PFSK-1 (cell line): ENCODE measurements at regions not wholly inside any gene's neighbourhood (a gene's known extent, or its start where the extent isn't known, plus 50 kb on each side); places are given as distances from the start of the nearest gene placed in this dataset.

Experiments used
- FOXP2 ChIP-seq: optimal IDR thresholded peaks from 2 replicates; pipeline ENCODE3; 2011; ENCODE audit warnings: borderline replicate concordance, control low read depth, inconsistent platforms; ENCODE audit not compliant: insufficient read depth; ENCODE audit errors: extremely low read length, extremely low read depth
- POLR2AphosphoS5 ChIP-seq: IDR thresholded peaks from 2 replicates; pipeline ENCODE4 v1.6.1; 2012; ENCODE audit warnings: low read depth, mild to moderate bottlenecking, control low read depth, low read length, moderate library complexity
- REST ChIP-seq, 2 experiments: IDR thresholded peaks; 2 replicates each; pipeline versions ENCODE4 v1.6.1 to v1.8.0; 2011 to 2012; ENCODE audit warnings: low read depth in 2 of 2, low read length in 2 of 2, control low read depth in 1 of 2, inconsistent platforms in 1 of 2, mild to moderate bottlenecking in 1 of 2, moderate library complexity in 1 of 2; ENCODE audit not compliant: insufficient read depth in 1 of 2
- SIN3A ChIP-seq: IDR thresholded peaks from 2 replicates; pipeline ENCODE4 v1.6.1; 2012; ENCODE audit warnings: mild to moderate bottlenecking, low read length, moderate library complexity, borderline replicate concordance; ENCODE audit not compliant: insufficient read depth
- TAF1 ChIP-seq: IDR thresholded peaks from 2 replicates; pipeline ENCODE4 v1.6.1; 2012; ENCODE audit warnings: low read length, control low read depth, borderline replicate concordance; ENCODE audit not compliant: insufficient read depth

DNA sequence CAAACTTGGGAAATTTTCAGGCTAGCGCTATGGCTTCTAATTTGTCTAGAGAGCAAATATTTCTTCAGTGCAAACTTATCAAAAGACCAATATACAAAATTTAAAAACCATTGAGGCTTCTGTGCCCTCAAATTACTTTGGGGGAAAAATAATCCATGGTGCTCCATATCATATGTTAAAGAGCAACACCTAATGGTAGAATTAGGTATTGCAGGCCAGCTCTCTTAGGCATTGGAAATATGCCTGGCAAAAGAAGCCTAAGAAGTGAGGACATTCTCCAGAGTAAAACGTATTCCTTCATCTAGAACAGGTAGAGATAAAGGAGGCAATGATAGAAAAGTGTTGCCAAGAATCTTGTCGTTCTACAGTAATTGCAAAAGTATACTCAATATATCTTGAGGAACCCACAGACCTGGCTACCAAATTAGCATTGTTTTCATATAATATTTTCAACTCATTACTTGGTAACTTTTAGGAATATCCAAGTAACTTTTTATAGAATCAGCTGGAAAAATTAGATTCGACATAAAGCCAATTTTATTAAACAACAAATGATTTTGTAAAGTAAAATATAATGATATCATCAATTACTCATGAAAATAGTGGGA lies 401.1 kb downstream of the BCL11A start:
- no peak for TF ChIP-seq TAF1
- no peak for TF ChIP-seq REST (IDR thresholded peaks at IDR 0.05; ENCODE audit: insufficient read depth in 1 of 2, low read depth in 2 of 2, low read length in 2 of 2)
- no peak for TF ChIP-seq POLR2AphosphoS5
- TF ChIP-seq SIN3A: no peak
- TF ChIP-seq FOXP2: no peak

GRCh38 chr2:60149176-60149575 lies 404.3 kb downstream of the BCL11A start:
- TF ChIP-seq SIN3A (no peak), REST (IDR thresholded peaks at IDR 0.05; ENCODE audit: insufficient read depth in 1 of 2, low read depth in 2 of 2, low read length in 2 of 2) (no peak), POLR2AphosphoS5 (no peak), TAF1 (no peak), FOXP2 (no peak)

DNA sequence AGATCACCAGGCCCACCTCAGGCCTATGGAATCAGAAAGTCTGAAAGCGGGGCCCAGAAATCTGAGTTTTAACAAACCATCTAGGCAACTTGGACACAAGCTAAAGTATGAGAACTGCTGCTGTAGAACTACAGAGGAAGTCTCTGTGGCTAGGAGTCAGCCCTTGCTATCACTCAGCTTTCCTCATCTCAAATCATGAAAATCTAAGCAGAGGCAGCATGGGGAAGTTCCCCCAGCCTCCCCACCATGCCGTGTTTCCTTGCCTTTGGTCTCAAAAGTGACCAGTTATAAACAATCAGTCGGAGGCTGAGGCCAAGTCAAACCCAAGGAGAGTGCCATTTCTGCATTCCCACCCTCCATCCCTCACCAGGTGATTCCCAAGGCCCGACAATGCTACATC lies 404.7 kb downstream of the BCL11A start:
- TF ChIP-seq POLR2AphosphoS5: no peak
- no peak for TF ChIP-seq TAF1
- no peak for TF ChIP-seq SIN3A
- TF ChIP-seq REST (IDR thresholded peaks at IDR 0.05; ENCODE audit: insufficient read depth in 1 of 2, low read depth in 2 of 2, low read length in 2 of 2): no peak
- no peak for TF ChIP-seq FOXP2

DNA sequence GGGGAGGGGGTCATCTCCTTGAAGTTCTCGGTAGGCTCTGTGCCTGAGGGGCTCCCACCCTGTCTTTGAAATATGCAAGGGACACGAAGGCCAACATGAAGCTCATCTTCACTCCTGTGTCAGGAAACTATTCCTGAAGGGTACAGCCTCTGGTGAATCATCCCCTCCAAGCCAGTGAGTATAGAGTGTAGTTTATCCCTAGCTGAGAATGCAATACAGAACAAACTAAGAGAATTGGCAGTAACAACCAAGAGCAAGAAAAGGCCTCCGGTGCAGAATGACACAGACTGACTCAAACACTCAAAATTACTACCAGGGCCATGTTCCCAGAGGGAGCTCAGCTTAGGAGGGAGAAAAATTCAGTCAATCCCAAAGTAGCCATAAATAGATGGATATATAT lies 413.3 kb downstream of the BCL11A start:
- TF ChIP-seq SIN3A: no peak
- TF ChIP-seq POLR2AphosphoS5: no peak
- no peak for TF ChIP-seq FOXP2
- TF ChIP-seq REST (IDR thresholded peaks at IDR 0.05; ENCODE audit: insufficient read depth in 1 of 2, low read depth in 2 of 2, low read length in 2 of 2): no peak
- no peak for TF ChIP-seq TAF1

DNA sequence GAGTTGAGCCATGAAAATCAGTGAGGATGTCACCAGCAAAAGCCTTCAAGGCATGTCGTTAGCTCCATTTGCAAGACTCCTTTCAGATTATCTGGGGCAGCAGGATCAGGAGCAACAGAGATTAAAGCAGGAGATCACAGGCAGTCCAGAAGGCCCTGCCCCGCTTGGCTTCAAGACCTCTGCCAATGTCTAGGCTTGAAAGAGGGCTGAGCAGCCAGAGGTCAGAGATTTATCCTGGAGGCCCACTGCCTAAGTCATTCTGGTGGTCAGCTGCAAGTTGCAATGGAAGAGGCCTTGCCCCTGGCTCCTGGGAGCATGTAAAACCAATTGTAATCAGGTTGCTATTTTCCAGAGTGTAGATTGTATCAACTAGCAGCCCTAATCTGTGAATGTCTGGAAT lies 416.5 kb downstream of the BCL11A start:
- no peak for TF ChIP-seq TAF1
- TF ChIP-seq SIN3A: no peak
- TF ChIP-seq POLR2AphosphoS5: no peak
- no peak for TF ChIP-seq REST (IDR thresholded peaks at IDR 0.05; ENCODE audit: insufficient read depth in 1 of 2, low read depth in 2 of 2, low read length in 2 of 2)
- no peak for TF ChIP-seq FOXP2
